H1 (cell line): ENCODE measurements at regions not wholly inside any gene's neighbourhood (a gene's known extent, or its start where the extent isn't known, plus 50 kb on each side); places are given as distances from the start of the nearest gene placed in this dataset.

Source experiments
- CTBP2 ChIP-seq: IDR thresholded peaks from 2 replicates; pipeline ENCODE4 v1.7.0; 2011; ENCODE audit warnings: borderline replicate concordance, mild to moderate bottlenecking, moderate library complexity, mixed read lengths, low read length; ENCODE audit not compliant: insufficient read depth, insufficient read length
- GABPA ChIP-seq: IDR thresholded peaks from 2 replicates; pipeline ENCODE4 v1.6.1; 2011; ENCODE audit warnings: mild to moderate bottlenecking, low read length, moderate library complexity, borderline replicate concordance; ENCODE audit not compliant: insufficient read depth
- RAD21 ChIP-seq, 2 experiments: IDR thresholded peaks in 1 of 2; conservative IDR thresholded peaks in 1 of 2; 2 replicates each; pipeline ENCODE4 v1.6.1; 2011; ENCODE audit warnings: low read depth in 2 of 2, low read length in 2 of 2, improper control_type of control experiment in 1 of 2, inconsistent platforms in 1 of 2, mild to moderate bottlenecking in 1 of 2, moderate library complexity in 1 of 2
- RBBP5 ChIP-seq: IDR thresholded peaks from 2 replicates; pipeline ENCODE4 v1.7.1; 2012; ENCODE audit warnings: low read depth, mild to moderate bottlenecking, inconsistent platforms, low read length, moderate library complexity, borderline replicate concordance
- RNF2 ChIP-seq: fragments of 200-900, 300-1000 bp; sonication (generic); IDR thresholded peaks from 2 replicates; pipeline ENCODE4 v1.7.1; 2016; ENCODE audit warnings: borderline replicate concordance, low read depth, mild to moderate bottlenecking, antibody characterized with exemption, low read length; ENCODE audit not compliant: poor library complexity, severe bottlenecking; ENCODE audit errors: missing control alignments
- TAF1 ChIP-seq: IDR thresholded peaks from 2 replicates; pipeline ENCODE4 v1.6.1; 2011; ENCODE audit warnings: mild to moderate bottlenecking, low read depth, low read length
- YY1 ChIP-seq: IDR thresholded peaks from 2 replicates; pipeline ENCODE4 v1.6.1; 2011; ENCODE audit warnings: low read depth, mild to moderate bottlenecking, low read length
- TF ChIP-seq, protein P1 (sequence below): fragments of 300-600 bp; sonication (generic); IDR thresholded peaks from 2 replicates; pipeline ENCODE4 v1.7.1; 2012; ENCODE audit warnings: low read length, moderate library complexity, mild to moderate bottlenecking, inconsistent platforms; ENCODE audit not compliant: insufficient replicate concordance
- TF ChIP-seq, protein P2 (sequence below): IDR thresholded peaks from 2 replicates; pipeline ENCODE4 v1.6.1; 2011; ENCODE audit warnings: low read length, improper control_type of control experiment

DNA sequence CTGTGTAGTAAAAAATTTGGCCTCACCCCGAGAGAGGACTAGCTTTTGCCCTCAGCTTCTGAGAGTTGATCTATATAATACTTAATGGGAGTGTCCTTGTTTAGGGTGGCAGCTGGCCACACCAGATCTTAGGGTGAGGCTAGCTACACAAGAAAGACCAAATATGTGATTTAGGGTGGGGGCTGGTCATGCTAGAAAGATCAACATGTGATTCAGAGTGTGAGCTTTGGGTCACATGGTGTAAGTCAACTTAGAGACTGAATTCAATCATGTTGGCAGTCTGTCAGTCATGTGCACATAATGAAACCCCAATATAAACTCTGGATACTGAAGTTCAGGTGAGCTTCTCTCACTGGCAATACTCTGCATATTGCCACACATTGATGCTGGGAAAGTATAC lies 120.7 kb upstream of the DAZL start (continued):
- TF ChIP-seq, protein P1, sequence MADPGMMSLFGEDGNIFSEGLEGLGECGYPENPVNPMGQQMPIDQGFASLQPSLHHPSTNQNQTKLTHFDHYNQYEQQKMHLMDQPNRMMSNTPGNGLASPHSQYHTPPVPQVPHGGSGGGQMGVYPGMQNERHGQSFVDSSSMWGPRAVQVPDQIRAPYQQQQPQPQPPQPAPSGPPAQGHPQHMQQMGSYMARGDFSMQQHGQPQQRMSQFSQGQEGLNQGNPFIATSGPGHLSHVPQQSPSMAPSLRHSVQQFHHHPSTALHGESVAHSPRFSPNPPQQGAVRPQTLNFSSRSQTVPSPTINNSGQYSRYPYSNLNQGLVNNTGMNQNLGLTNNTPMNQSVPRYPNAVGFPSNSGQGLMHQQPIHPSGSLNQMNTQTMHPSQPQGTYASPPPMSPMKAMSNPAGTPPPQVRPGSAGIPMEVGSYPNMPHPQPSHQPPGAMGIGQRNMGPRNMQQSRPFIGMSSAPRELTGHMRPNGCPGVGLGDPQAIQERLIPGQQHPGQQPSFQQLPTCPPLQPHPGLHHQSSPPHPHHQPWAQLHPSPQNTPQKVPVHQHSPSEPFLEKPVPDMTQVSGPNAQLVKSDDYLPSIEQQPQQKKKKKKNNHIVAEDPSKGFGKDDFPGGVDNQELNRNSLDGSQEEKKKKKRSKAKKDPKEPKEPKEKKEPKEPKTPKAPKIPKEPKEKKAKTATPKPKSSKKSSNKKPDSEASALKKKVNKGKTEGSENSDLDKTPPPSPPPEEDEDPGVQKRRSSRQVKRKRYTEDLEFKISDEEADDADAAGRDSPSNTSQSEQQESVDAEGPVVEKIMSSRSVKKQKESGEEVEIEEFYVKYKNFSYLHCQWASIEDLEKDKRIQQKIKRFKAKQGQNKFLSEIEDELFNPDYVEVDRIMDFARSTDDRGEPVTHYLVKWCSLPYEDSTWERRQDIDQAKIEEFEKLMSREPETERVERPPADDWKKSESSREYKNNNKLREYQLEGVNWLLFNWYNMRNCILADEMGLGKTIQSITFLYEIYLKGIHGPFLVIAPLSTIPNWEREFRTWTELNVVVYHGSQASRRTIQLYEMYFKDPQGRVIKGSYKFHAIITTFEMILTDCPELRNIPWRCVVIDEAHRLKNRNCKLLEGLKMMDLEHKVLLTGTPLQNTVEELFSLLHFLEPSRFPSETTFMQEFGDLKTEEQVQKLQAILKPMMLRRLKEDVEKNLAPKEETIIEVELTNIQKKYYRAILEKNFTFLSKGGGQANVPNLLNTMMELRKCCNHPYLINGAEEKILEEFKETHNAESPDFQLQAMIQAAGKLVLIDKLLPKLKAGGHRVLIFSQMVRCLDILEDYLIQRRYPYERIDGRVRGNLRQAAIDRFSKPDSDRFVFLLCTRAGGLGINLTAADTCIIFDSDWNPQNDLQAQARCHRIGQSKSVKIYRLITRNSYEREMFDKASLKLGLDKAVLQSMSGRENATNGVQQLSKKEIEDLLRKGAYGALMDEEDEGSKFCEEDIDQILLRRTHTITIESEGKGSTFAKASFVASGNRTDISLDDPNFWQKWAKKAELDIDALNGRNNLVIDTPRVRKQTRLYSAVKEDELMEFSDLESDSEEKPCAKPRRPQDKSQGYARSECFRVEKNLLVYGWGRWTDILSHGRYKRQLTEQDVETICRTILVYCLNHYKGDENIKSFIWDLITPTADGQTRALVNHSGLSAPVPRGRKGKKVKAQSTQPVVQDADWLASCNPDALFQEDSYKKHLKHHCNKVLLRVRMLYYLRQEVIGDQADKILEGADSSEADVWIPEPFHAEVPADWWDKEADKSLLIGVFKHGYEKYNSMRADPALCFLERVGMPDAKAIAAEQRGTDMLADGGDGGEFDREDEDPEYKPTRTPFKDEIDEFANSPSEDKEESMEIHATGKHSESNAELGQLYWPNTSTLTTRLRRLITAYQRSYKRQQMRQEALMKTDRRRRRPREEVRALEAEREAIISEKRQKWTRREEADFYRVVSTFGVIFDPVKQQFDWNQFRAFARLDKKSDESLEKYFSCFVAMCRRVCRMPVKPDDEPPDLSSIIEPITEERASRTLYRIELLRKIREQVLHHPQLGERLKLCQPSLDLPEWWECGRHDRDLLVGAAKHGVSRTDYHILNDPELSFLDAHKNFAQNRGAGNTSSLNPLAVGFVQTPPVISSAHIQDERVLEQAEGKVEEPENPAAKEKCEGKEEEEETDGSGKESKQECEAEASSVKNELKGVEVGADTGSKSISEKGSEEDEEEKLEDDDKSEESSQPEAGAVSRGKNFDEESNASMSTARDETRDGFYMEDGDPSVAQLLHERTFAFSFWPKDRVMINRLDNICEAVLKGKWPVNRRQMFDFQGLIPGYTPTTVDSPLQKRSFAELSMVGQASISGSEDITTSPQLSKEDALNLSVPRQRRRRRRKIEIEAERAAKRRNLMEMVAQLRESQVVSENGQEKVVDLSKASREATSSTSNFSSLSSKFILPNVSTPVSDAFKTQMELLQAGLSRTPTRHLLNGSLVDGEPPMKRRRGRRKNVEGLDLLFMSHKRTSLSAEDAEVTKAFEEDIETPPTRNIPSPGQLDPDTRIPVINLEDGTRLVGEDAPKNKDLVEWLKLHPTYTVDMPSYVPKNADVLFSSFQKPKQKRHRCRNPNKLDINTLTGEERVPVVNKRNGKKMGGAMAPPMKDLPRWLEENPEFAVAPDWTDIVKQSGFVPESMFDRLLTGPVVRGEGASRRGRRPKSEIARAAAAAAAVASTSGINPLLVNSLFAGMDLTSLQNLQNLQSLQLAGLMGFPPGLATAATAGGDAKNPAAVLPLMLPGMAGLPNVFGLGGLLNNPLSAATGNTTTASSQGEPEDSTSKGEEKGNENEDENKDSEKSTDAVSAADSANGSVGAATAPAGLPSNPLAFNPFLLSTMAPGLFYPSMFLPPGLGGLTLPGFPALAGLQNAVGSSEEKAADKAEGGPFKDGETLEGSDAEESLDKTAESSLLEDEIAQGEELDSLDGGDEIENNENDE = no peak
- TF ChIP-seq RBBP5 (no peak), CTBP2 (no peak), RNF2 (no peak), RAD21 (IDR thresholded peaks at IDR 0.05 in 1 of 2, conservative IDR thresholded peaks at IDR 0.05 in 1 of 2; ENCODE audit: low read depth in 2 of 2, low read length in 2 of 2) (no peak), GABPA (no peak), YY1 (no peak), TAF1 (no peak)
- TF ChIP-seq, protein P2, sequence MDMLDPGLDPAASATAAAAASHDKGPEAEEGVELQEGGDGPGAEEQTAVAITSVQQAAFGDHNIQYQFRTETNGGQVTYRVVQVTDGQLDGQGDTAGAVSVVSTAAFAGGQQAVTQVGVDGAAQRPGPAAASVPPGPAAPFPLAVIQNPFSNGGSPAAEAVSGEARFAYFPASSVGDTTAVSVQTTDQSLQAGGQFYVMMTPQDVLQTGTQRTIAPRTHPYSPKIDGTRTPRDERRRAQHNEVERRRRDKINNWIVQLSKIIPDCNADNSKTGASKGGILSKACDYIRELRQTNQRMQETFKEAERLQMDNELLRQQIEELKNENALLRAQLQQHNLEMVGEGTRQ = no peak
